Stimulated activated CD4-positive, alpha-beta T cell treated with anti-CD3 and anti-CD28 coated beads, Interleukin-2, amount 100 ng/mL, for 4 hours (primary cell): ENCODE measurements at regions not wholly inside any gene's neighbourhood (a gene's known extent, or its start where the extent isn't known, plus 50 kb on each side); places are given as distances from the start of the nearest gene placed in this dataset.
"Not testable (repeated sequence)": the region's sequence is repeated elsewhere in the genome, so short reads cannot be mapped to it uniquely, and the experiment has no call there.

ENCODE experiments used
- DNase-seq: peaks from one replicate; pipeline ENCODE4 v3.0.0-alpha.2; 2020; ENCODE audit warnings: low read depth

- no peak for DNase-seq
Measured at GRCh38 chr6:3921663-3922062, 72.5 kb downstream of the FAM50B start.

- not testable (repeated sequence) for DNase-seq
Measured at GRCh38 chr6:3922619-3923018, 73.4 kb downstream of the FAM50B start.

DNA sequence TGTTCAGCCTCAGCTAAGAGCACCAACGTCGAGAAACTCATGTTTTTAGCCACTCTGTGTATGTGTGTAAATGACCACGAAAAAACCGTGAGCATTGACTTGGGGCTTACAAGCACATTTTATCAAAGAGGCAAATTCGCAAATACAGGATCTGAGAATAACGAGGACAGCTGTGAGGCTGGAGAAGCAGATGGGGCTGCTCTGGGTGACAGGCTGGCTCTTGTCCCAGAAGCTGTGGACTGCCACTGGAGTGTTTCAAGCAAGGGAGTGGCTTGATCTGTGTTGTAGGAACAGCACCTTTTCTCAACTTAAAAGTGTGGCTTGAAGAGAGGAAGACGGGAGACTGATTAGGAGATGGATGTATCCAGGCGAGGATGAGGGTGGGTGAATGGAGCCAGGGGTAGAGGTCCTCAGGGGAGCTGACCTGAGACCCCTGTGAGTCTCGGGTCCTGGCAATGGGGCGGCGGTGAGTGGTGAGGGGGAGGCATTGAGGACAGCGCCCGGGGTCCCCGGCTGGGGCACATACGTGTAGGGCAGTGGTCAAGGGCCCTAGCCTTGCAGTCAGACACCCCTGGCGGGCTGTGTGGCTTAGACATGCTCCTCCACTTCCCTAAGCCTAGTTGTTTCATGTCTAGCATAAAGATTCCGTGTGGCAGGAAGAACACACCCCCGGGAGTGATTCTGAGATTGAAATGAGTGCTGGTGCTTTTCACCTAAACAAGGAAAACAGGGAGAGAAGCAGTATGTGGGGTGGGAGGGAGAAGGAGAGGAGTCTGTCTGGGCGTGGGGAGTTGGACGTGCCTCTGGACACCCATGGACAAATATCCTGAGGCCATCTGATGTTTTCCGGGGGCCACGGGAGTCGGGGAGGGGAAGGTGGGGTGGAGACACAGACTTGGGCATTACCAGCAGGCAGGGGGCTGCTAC lies 76.3 kb downstream of the FAM50B start:
- not testable (repeated sequence) for DNase-seq

GRCh38 chr6:3926150-3926482 lies 76.9 kb downstream of the FAM50B start:
- no peak for DNase-seq

- DNase-seq: no peak
Measured at GRCh38 chr6:3928111-3928510, 78.9 kb downstream of the FAM50B start.

GRCh38 chr6:3929281-3929798 lies 80.2 kb downstream of the FAM50B start:
- no peak for DNase-seq

DNA sequence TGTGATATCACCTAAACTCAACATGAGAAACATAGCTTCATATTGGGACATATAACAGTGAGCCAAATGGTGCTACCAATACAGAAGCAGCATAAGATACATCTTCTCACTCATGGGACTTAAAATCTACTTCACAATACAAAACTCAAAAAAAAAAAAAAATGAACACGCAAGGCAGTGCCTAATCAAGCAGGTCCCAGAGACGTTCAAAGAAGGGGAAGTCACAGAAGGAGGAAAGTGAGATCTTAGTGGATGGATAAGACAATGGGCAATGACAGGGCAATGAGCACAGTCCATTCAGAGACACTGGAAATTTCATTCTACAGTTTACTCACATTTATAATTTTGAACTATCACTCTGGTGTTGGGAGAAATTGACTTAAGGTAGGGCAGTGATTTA lies 88.3 kb downstream of the FAM50B start:
- DNase-seq: no peak

DNA sequence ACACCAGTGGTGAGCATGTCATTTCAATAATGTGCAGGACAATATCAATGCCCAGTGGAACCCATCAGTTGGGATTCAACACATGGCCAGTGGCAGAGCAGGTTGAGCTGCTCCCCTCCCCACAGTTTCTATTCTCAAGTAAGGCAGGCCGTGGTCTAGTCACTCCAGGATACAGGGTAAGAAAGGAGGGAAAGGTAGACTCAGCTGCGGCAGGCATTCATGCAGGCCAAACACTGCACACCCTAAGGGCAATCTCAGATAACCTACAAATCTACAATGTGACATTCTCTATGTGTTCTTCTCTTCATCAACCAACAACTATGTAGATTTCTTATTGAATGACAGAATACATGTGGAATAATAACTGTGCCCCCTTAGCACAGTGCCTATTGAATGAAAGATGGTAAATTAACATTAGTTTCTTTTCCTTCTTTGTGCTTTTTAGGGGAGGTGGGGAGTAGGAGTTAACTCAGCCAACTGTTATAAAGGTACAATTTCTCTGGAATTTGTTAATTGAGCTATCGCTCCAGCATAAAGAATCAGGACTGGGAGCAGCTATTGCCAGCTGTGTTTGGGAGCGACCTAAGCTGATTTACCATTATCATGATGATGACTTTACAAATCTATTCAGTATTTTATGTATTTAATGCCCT lies 89.7 kb downstream of the FAM50B start:
- no peak for DNase-seq

GRCh38 chr6:3939368-3939958 lies 90.3 kb downstream of the FAM50B start:
- no peak for DNase-seq

DNA sequence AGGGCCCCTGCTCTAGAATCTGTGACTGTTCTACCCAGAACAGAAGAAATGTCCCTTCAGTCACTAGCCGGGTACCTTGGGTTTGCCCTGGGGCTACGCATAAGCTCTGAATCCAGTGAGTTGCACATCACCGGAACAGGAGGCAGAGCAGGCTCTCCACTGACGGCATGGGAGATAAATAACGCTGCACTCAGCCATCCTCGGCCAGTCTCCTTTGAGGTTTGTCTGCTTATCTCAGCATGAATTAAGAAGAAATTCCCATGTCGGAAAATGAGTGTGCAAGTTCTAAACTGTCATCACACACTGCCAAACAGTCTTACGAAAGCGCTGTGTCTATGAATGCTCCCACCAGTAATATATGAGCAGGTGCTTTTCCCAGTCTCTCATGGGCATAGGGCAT lies 90.8 kb downstream of the FAM50B start:
- no peak for DNase-seq

- no peak for DNase-seq
Measured at GRCh38 chr6:3940703-3941102, 91.5 kb downstream of the FAM50B start.

DNA sequence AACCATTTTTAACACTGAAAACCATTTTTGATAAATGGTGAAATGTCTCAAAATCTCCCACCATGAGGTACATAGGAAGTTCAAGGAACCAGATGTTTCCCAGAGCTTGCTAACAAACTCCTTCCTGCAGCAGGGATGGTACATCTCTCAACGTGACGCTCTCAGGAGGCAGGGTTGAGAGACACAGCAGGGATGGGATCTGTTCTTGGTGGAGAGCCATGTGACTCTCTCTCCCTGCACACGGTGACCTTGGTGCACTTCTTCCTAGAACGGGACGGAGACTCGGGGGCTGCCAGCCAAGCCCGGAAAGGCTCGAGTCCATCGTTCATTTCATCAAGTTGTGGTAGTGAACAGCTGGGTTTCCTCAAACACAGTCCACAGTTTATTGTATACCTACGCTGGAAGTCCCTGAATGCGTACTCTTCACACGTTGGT lies 94.2 kb downstream of the FAM50B start:
- no peak for DNase-seq

- no peak for DNase-seq
Measured at GRCh38 chr6:3944246-3944645, 95.1 kb downstream of the FAM50B start.

- no peak for DNase-seq
Measured at GRCh38 chr6:3946778-3947177, 97.6 kb downstream of the FAM50B start.

- no peak for DNase-seq
Measured at GRCh38 chr6:3948866-3949265, 99.7 kb downstream of the FAM50B start.

DNA sequence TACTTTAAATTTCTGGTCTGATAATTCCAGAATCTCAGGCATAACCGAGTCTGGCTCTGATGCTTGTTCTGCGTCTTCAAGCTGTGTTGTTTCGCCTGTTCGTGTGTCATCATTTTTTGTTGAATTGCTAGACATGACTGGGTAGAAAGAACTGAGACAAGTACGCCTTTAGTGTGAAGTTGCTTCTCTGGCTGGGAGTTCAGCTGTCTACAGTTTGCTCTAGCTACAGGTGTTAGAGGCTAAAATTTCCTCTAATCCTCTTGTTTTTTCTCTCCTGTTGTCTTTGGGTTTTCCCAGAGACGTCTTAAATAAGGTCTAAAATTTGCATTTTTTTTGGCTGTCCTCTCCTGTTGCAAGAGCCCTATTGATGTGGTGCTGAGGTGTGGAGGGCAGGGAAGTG lies 100.3 kb downstream of the FAM50B start:
- no peak for DNase-seq

DNA sequence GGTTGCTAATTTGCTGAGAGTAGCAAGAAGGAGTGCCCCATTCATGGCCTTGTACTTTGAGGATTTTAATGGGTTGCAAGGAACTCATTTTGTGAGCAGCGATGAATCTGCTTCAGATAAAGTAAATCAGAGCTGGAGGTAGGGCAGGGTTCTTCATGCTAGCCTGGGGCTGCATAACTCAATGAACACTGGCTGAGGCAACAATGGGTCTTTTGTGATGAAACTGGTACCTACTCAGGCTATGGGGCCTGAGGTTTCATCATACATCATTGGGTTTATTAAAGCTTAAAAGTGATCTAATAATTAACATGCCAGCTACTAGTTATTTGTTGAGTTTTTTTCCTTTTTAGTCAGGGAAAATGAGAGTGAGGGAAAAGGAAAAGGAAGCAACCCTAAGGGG lies 106.9 kb downstream of the FAM50B start:
- DNase-seq: no peak

GRCh38 chr6:3957321-3957720 lies 108.1 kb downstream of the FAM50B start:
- no peak for DNase-seq

GRCh38 chr6:3958255-3958654 lies 109.1 kb downstream of the FAM50B start:
- DNase-seq: no peak

- DNase-seq: no peak
Measured at GRCh38 chr6:3959385-3959784, 110.2 kb downstream of the FAM50B start.

- no peak for DNase-seq
Measured at GRCh38 chr6:3960754-3961361, 111.7 kb downstream of the FAM50B start.

- DNase-seq: no peak
Measured at GRCh38 chr6:3961581-3962215, 112.5 kb downstream of the FAM50B start.
